Smooth muscle cell (in vitro differentiated cells): ENCODE measurements at regions not wholly inside any gene's neighbourhood (a gene's known extent, or its start where the extent isn't known, plus 50 kb on each side); places are given as distances from the start of the nearest gene placed in this dataset.

Experiments used
- DNase-seq: peaks from one replicate; lab custom pipeline; 2025; ENCODE audit not compliant: unreplicated experiment; lab: John Stamatoyannopoulos, UW
- H2AFZ ChIP-seq: fragments of 200-600 bp; sonication (generic); 2 replicates; pipeline ENCODE4 v1.6.0; 2016; ENCODE audit warnings: antibody characterized with exemption, low read depth, mild to moderate bottlenecking
- H3F3A ChIP-seq: fragments of 200-600 bp; sonication (generic); 2 replicates; pipeline ENCODE4 v1.6.0; 2017; ENCODE audit warnings: antibody characterized with exemption, low read depth
- H3K27ac ChIP-seq: fragments of 200-600 bp; sonication (generic); 2 replicates; pipeline ENCODE4 v1.5.1; 2016; ENCODE audit warnings: low read depth, mild to moderate bottlenecking
- H3K27me3 ChIP-seq: fragments of 200-600 bp; sonication (generic); 2 replicates; pipeline ENCODE4 v1.6.1; 2016; ENCODE audit warnings: low read depth, mild to moderate bottlenecking
- H3K36me3 ChIP-seq: fragments of 200-600 bp; sonication (generic); 2 replicates; pipeline ENCODE4 v1.5.1; 2016; ENCODE audit warnings: low read depth
- H3K4me1 ChIP-seq: fragments of 200-600 bp; sonication (generic); 2 replicates; pipeline ENCODE4 v1.5.1; 2016; ENCODE audit warnings: low read depth
- H3K4me2 ChIP-seq: fragments of 200-600 bp; sonication (generic); 2 replicates; pipeline ENCODE4 v1.6.0; 2016; ENCODE audit warnings: mild to moderate bottlenecking
- H3K4me3 ChIP-seq: fragments of 200-600 bp; sonication (generic); 2 replicates; pipeline ENCODE4 v1.5.1; 2016; ENCODE audit warnings: mild to moderate bottlenecking
- H3K79me2 ChIP-seq: fragments of 200-600 bp; sonication (generic); 2 replicates; pipeline ENCODE4 v1.6.0; 2016; ENCODE audit warnings: low read depth, mild to moderate bottlenecking
- H3K9ac ChIP-seq: fragments of 200-600 bp; sonication (generic); 2 replicates; pipeline ENCODE4 v1.6.0; 2016; ENCODE audit warnings: low read depth
- H3K9me3 ChIP-seq: fragments of 200-600 bp; sonication (generic); replicated peaks from 2 replicates; pipeline ENCODE4 v1.5.1; 2016; ENCODE audit warnings: low read depth
- H4K20me1 ChIP-seq: fragments of 200-600 bp; sonication (generic); 2 replicates; pipeline ENCODE4 v1.6.0; 2016; ENCODE audit warnings: low read depth
- CTCF ChIP-seq: fragments of 200-600 bp; sonication (generic); IDR thresholded peaks from 2 replicates; pipeline ENCODE4 v1.5.1; 2017; ENCODE audit warnings: borderline replicate concordance, mild to moderate bottlenecking, antibody characterized with exemption; ENCODE audit not compliant: insufficient read depth, poor library complexity, severe bottlenecking
- WGBS: methylation state at CpG from one replicate; pipeline ENCODE4 v1.1.7; 2016; ENCODE audit warnings: low lambda C conversion rate; 5-methylcytosine and 5-hydroxymethylcytosine counted together

- Histone ChIP-seq H2AFZ (no peak overlapping the region), H3K36me3 (no peaks in the 10 kb centered on the region), H3K9me3 (no peaks in the 10 kb centered on the region), H3K4me1 (no peaks in the 10 kb centered on the region), H3K4me2 (no peak overlapping the region), H4K20me1 (no peaks in the 10 kb centered on the region), H3K27me3 (no peaks in the 10 kb centered on the region), H3K27ac (no peak overlapping the region), H3K4me3 (no peak overlapping the region), H3F3A (no peaks in the 10 kb centered on the region), H3K9ac (no peak overlapping the region), H3K79me2 (no peaks in the 10 kb centered on the region)
- no peak for DNase-seq
- no peak for TF ChIP-seq CTCF
- WGBS = 95% methylated on average over 14 of the region's 14 CpGs
These were observed 61.8 kb downstream of the SHANK2 start for GRCh38 chr11:71190551-71190950.

- Histone ChIP-seq H2AFZ (no peak overlapping the region), H3K27ac (no peak overlapping the region), H3K9ac (no peak overlapping the region), H4K20me1 (no peaks in the 10 kb centered on the region), H3K79me2 (no peaks in the 10 kb centered on the region), H3K36me3 (no peaks in the 10 kb centered on the region), H3K9me3 (no peaks in the 10 kb centered on the region), H3K4me1 (no peaks in the 10 kb centered on the region), H3K27me3 (no peaks in the 10 kb centered on the region), H3K4me2 (no peak overlapping the region), H3K4me3 (no peak overlapping the region), H3F3A (no peaks in the 10 kb centered on the region)
- 94% methylated on average over 14 of the region's 14 CpGs for WGBS
- no peak for TF ChIP-seq CTCF
- DNase-seq = no peak
These were observed 62.5 kb downstream of the SHANK2 start for GRCh38 chr11:71189768-71190315.

- no peak for TF ChIP-seq CTCF
- WGBS = 94% methylated on average over 18 of the region's 20 CpGs
- Histone ChIP-seq H2AFZ (no peak overlapping the region), H3K36me3 (no peaks in the 10 kb centered on the region), H4K20me1 (no peaks in the 10 kb centered on the region), H3K4me1 (no peaks in the 10 kb centered on the region), H3F3A (no peaks in the 10 kb centered on the region), H3K79me2 (no peaks in the 10 kb centered on the region), H3K4me3 (no peak overlapping the region), H3K9me3 (no peaks in the 10 kb centered on the region), H3K27me3 (no peaks in the 10 kb centered on the region), H3K4me2 (no peak overlapping the region), H3K27ac (no peak overlapping the region), H3K9ac (no peak overlapping the region)
- DNase-seq = no peak
These were observed 63.2 kb downstream of the SHANK2 start for GRCh38 chr11:71188886-71189767.
